ENCODE measurements at regions not wholly inside any gene's neighbourhood (a gene's known extent, or its start where the extent isn't known, plus 50 kb on each side); places are given as distances from the start of the nearest gene placed in this dataset.
"Not testable (repeated sequence)": the region's sequence is repeated elsewhere in the genome, so short reads cannot be mapped to it uniquely, and the experiment has no call there.

GRCh38 chr18:1039421-1039820, 134.8 kb downstream of the ADCYAP1 start:
- no peak for DNase-seq (ENCODE audit: low read depth in 2 of 2)

- DNase-seq (ENCODE audit: low read depth in 2 of 2): not testable (repeated sequence)
Observed at GRCh38 chr18:1043039-1043438, 138.4 kb downstream of the ADCYAP1 start.

- no peak for DNase-seq (ENCODE audit: low read depth in 2 of 2)
Observed at GRCh38 chr18:1045658-1046057, 141.0 kb downstream of the ADCYAP1 start.

GRCh38 chr18:1047406-1047805, 142.7 kb downstream of the ADCYAP1 start:
- DNase-seq (ENCODE audit: low read depth in 2 of 2): peak in 1 of 2 experiments; percentile 9

- DNase-seq (ENCODE audit: low read depth in 2 of 2): no peak
Observed at GRCh38 chr18:1048032-1048431, 143.4 kb downstream of the ADCYAP1 start.

- no peak for DNase-seq (ENCODE audit: low read depth in 2 of 2)
Observed at GRCh38 chr18:1049173-1049572, 144.5 kb downstream of the ADCYAP1 start.

GRCh38 chr18:1050012-1050657, 145.5 kb downstream of the ADCYAP1 start:
- no peak for DNase-seq (ENCODE audit: low read depth in 2 of 2)

GRCh38 chr18:1052301-1052700, 147.6 kb downstream of the ADCYAP1 start:
- DNase-seq (ENCODE audit: low read depth in 2 of 2): no peak

- no peak for DNase-seq (ENCODE audit: low read depth in 2 of 2)
Observed at GRCh38 chr18:1053331-1054315, 149.0 kb downstream of the ADCYAP1 start.

- no peak for DNase-seq (ENCODE audit: low read depth in 2 of 2)
Observed at GRCh38 chr18:1056404-1056803, 151.7 kb downstream of the ADCYAP1 start.

- DNase-seq (ENCODE audit: low read depth in 2 of 2): no peak
Observed at GRCh38 chr18:1057367-1057766, 152.7 kb downstream of the ADCYAP1 start.

- DNase-seq (ENCODE audit: low read depth in 2 of 2): no peak
Observed at GRCh38 chr18:1062588-1062987, 157.9 kb downstream of the ADCYAP1 start.

- DNase-seq (ENCODE audit: low read depth in 2 of 2): no peak
Observed at GRCh38 chr18:1075322-1075721, 170.7 kb downstream of the ADCYAP1 start.

GRCh38 chr18:1075876-1076275, 171.2 kb downstream of the ADCYAP1 start:
- DNase-seq (ENCODE audit: low read depth in 2 of 2): no peak

- no peak for DNase-seq (ENCODE audit: low read depth in 2 of 2)
Observed at GRCh38 chr18:1078301-1078700, 173.6 kb downstream of the ADCYAP1 start.

- not testable (repeated sequence) for DNase-seq (ENCODE audit: low read depth in 2 of 2)
Observed at GRCh38 chr18:1083675-1084074, 179.0 kb downstream of the ADCYAP1 start.

- no peak for DNase-seq (ENCODE audit: low read depth in 2 of 2)
Observed at GRCh38 chr18:1090758-1091157, 186.1 kb downstream of the ADCYAP1 start.

GRCh38 chr18:1092228-1092627, 187.6 kb downstream of the ADCYAP1 start:
- no peak for DNase-seq (ENCODE audit: low read depth in 2 of 2)

- DNase-seq (ENCODE audit: low read depth in 2 of 2): peak; percentile 4 to 10
Observed at GRCh38 chr18:1094409-1094808, 189.7 kb downstream of the ADCYAP1 start.

- DNase-seq (ENCODE audit: low read depth in 2 of 2): not testable (repeated sequence)
Observed at GRCh38 chr18:1097991-1098735, 193.5 kb downstream of the ADCYAP1 start.

- no peak for DNase-seq (ENCODE audit: low read depth in 2 of 2)
Observed at GRCh38 chr18:1102848-1103247, 198.2 kb downstream of the ADCYAP1 start.

- no peak for DNase-seq (ENCODE audit: low read depth in 2 of 2)
Observed at GRCh38 chr18:1103537-1103936, 198.9 kb downstream of the ADCYAP1 start.

Data from fibroblast of skin of left biceps (primary cell).